ENCODE measurements at regions not wholly inside any gene's neighbourhood (a gene's known extent, or its start where the extent isn't known, plus 50 kb on each side); places are given as distances from the start of the nearest gene placed in this dataset.

GRCh38 chr4:124183231-124183630, 529.3 kb downstream of the ANKRD50 start:
- DNase-seq: no peak

- DNase-seq: no peak
Observed at GRCh38 chr4:124183926-124184325, 528.6 kb downstream of the ANKRD50 start.

GRCh38 chr4:124184792-124185191, 527.7 kb downstream of the ANKRD50 start:
- DNase-seq: no peak

- no peak for DNase-seq
Observed at GRCh38 chr4:124188595-124188994, 523.9 kb downstream of the ANKRD50 start.

- no peak for DNase-seq
Observed at GRCh38 chr4:124189545-124189944, 523.0 kb downstream of the ANKRD50 start.

- no peak for DNase-seq
Observed at GRCh38 chr4:124191329-124191728, 521.2 kb downstream of the ANKRD50 start.

- DNase-seq: no peak
Observed at GRCh38 chr4:124192544-124192943, 520.0 kb downstream of the ANKRD50 start.

- DNase-seq: no peak
Observed at GRCh38 chr4:124199185-124199584, 513.3 kb downstream of the ANKRD50 start.

GRCh38 chr4:124199755-124200154, 512.8 kb downstream of the ANKRD50 start:
- no peak for DNase-seq

GRCh38 chr4:124201636-124202035, 510.9 kb downstream of the ANKRD50 start:
- no peak for DNase-seq

GRCh38 chr4:124202099-124202498, 510.4 kb downstream of the ANKRD50 start:
- DNase-seq: peak in 1 of 4 experiments; percentile 3

- DNase-seq: no peak
Observed at GRCh38 chr4:124203613-124204238, 508.8 kb downstream of the ANKRD50 start.

GRCh38 chr4:124206779-124207605, 505.5 kb downstream of the ANKRD50 start:
- no peak for DNase-seq

GRCh38 chr4:124209211-124209610, 503.3 kb downstream of the ANKRD50 start:
- DNase-seq: no peak

GRCh38 chr4:124209626-124210025, 502.9 kb downstream of the ANKRD50 start:
- DNase-seq: no peak

- no peak for DNase-seq
Observed at GRCh38 chr4:124210746-124211145, 501.8 kb downstream of the ANKRD50 start.

GRCh38 chr4:124212815-124213630, 499.5 kb downstream of the ANKRD50 start:
- no peak for DNase-seq

GRCh38 chr4:124219389-124219788, 493.1 kb downstream of the ANKRD50 start:
- DNase-seq: no peak

- no peak for DNase-seq
Observed at GRCh38 chr4:124224256-124224655, 488.3 kb downstream of the ANKRD50 start.

GRCh38 chr4:124227981-124228380, 484.6 kb downstream of the ANKRD50 start:
- no peak for DNase-seq

- no peak for DNase-seq
Observed at GRCh38 chr4:124230268-124230667, 482.3 kb downstream of the ANKRD50 start.

GRCh38 chr4:124234771-124235170, 477.8 kb downstream of the ANKRD50 start:
- DNase-seq: no peak

- DNase-seq: no peak
Observed at GRCh38 chr4:124243671-124244366, 468.7 kb downstream of the ANKRD50 start.

Measured in suppressor macrophage (primary cell).